GM18517 (cell line): ENCODE measurements at regions not wholly inside any gene's neighbourhood (a gene's known extent, or its start where the extent isn't known, plus 50 kb on each side); places are given as distances from the start of the nearest gene placed in this dataset.

Experiments
- ATAC-seq: cut with Tn5 transposase; IDR thresholded peaks from one replicate; pipeline ENCODE4 v1.9.1; 2021; ENCODE audit warnings: mild to moderate bottlenecking, moderate library complexity; ENCODE audit not compliant: unreplicated experiment

DNA sequence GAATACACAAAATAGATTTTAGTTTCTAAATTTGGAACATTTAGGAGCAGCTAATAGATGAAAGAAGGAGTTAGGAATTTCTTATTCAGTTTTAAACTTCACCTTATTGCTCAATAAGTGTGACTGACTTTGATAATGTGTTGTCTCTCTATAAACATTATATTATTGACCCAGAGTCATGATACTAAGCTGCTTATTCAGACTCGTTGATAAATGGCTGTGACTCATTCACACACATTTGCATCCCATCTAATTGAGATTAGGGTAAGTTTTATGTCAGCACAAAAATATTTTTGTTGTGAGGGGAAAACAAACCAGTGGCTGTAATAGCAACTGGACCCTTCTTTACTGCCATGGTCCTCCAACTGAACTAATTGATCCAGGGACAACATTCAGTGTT lies 137.6 kb downstream of the GOLIM4 start:
- no peak for ATAC-seq

DNA sequence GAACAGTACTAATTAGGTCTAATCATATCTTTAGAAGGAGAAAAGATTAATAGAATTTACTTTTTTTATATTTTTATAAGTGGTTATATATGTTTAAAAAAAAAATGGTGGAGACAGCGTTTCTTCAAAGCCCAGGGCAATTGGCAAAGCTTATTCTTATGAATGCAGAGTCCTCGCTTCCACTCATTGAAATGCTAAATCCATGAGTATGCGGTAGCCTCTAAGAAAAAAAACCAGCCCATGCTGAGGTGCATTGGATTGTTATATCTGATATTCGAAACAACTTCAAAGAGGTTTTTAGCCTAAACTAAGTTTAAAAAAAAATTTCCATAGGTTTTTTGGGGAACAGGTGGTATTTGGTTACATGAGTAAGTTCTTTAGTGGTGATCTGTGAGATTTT lies 142.8 kb downstream of the GOLIM4 start:
- ATAC-seq: no peak

DNA sequence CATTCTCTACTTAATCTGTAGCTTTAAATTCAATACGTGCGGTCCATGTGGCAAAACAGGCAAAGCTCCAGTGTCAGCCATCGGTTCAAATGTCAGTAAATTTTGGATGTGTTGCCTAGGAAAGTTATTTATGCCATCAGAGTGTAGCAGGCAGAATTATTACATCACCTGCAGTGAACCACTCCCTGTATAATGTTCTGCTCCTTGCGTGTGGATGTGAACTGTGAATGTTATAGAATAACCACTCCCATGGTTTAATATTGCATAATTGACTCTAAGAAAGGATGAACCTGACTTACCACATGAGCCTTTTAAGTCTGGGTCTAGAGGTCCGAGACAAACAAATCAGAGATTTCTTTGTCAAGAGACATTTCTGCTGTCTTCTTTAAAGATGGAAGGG lies 145.5 kb downstream of the GOLIM4 start:
- no peak for ATAC-seq

DNA sequence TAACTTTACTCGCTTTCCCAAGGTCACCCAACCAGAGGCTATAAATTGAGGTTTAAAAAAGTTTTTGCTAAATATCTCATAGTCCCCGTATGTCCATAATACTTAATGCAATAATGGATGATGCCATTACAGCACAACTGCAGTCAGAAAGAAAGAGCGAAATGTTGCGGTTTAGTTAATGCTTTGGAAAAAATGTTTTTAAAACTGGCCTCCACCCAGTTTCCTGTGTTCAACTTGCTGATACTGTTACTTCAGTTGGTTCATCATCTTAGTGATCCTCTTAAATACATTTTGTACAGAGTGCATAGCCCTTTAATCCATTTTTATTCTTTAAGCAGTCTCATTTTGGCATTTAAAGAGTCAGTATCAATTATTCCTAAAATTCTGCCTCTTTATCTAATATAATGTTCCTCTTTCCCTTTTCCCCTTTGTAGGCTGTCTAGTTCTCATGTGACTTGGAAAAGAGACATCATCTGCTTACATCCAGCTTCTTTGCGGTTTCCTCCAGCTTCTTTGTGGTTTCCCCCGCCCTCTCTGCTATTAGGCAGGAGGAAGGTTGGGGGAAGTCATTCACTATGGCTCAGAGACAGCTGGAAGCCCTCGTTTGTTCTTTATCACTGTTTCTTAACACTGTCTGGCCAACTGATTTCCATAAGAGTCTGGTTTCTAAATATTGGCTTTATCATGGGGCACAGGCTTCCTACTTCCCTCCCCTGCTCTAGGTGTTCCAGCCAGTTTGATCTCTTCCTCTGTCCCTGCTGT lies 154.3 kb downstream of the GOLIM4 start:
- ATAC-seq: no peak

DNA sequence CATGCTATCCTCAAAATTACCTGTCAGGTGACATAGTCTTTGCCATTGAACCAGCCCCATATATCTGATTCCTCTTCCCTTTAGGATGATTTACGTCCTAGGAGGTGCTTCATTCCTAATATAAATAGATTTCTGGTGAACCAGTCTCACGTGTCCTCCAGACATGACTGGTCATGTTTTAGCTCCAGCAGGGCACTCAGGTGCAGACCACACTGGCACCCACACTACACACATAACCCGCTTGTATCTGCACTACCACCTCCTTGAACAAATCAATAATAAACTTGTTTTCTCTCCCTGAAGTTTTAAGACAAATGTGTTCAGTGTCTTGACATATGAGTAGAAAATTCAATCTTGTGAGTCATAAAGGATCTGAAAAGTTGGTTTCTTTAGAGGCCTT lies 155.5 kb downstream of the GOLIM4 start:
- no peak for ATAC-seq

DNA sequence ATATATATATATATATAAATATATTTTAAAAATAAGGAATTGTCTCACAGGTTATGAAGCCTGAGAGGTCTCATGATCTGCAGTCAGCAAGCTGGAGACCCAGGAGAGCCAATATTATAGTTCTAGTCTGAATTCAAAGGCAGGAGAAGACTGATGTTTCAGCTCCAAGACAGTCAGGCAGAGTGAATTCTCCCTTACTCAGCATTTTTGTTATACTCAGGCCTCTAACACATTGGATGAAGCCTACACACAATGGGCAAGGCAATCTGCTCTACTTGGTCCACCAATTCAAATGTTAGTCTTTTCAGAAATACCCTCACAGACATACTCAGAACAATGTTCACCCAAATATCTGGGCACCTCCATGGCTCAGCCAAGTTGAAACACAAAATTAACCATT lies 157.2 kb downstream of the GOLIM4 start:
- no peak for ATAC-seq

DNA sequence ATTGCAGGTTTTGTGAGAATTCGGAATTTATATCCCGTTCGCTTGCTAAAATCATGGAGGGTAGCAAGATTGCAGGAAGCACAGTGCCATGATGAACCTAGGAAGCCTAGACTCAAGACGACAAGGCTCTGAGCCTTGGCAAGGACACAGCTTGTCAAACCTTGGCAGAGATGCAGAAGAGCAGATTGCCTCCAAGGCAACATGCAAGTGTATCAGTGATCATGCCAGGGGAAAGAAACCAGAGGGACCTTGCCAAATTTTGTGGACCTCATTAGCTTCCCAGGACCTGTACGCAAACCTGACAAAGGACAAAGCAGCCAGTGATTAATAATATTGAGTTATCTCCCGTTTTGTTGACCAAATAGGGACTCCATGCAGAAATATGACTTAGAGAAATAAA lies 159.7 kb downstream of the GOLIM4 start:
- ATAC-seq: no peak

DNA sequence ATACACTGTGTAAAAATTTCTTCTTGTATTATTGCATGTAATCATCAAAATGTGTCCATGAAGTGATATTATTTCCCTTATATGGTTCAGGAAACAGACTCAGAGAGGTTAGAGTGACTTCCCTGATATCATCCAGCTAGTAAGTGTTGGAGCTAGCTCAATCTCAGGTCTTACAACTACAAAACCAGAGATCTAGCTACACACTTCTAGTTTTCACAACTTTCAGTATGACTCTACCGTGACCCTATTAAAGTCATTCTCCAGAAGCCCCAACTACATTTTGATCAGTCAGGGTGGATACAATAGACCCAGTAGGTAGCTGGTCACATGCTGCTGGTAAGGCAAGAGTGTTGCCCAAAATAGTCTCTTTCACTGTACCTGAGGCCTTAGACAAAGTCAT lies 165.3 kb downstream of the GOLIM4 start:
- ATAC-seq: no peak

DNA sequence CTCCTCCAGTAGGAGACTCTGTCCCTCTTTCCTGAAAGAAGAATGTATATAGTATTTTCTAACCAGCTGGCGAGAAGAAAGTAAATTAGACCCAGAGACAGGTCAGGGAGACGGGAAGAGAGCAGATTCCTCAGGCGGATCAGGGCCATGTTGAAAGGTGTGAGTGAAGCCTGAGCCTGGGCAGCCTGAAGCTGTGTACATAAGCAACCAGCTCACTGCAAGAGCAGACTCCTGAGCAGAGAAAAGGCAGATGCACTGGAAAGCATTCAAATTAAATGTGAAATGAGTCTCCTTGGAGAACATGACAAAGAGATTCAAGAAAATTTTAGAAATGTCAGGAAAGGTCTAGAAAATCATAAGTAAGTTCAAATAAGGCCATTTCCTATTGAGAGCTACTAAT lies 165.8 kb downstream of the GOLIM4 start:
- ATAC-seq: no peak

DNA sequence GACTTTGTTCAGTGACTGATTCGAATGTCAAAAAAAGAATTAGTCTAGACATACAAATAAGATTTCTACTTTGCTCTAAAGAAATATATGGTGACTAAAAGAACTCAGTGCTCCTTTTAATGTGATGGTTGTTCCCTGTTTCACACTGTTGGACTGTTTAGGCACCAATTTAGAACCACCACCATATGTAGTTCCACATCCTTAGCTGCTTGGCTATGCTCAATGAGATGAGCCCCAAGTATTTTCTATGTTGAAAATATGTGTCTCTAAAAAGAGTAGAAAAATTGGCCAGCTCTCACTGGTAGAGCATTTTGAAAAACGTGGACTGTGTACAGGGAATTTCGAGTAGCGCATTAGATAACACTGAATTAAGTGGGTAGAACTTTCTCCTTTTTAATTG lies 167.3 kb downstream of the GOLIM4 start:
- ATAC-seq: no peak

DNA sequence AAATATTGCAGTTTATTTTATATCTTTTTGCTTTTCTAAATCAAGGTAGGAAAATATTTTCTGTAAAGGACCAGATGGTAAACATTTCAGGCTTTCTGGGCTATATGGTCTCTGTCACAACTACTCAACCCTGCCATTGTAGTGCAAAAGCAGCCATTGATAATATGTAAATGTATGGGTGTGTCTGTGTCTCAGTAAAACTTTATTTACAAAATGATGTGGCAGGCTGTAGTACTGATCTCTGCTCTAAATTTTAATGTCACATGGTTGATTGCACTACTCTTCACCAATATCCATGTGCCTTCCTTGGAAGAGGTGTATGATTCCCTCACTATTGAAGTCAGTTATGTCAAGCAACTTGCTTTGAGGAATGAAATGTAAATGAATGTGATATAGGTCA lies 175.0 kb downstream of the GOLIM4 start:
- ATAC-seq: no peak

DNA sequence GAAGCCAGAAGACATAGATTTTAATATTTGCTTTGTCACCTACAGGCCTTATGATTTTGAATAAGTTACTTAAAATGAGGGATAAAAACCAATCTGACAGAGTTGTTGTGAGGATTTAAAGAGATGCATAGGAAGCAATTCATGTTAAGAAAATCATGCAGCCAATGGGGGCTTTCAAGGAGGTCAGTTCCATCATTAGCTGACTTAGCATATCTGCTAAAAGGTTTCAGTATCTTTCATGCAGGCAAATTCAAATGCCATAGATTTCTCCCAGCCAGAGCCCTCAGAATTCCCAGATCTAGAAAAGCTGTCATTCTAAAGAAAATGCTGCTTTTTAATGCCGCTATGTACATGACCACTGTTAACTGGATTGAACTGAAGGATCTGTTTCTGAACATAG lies 176.1 kb downstream of the GOLIM4 start:
- no peak for ATAC-seq

DNA sequence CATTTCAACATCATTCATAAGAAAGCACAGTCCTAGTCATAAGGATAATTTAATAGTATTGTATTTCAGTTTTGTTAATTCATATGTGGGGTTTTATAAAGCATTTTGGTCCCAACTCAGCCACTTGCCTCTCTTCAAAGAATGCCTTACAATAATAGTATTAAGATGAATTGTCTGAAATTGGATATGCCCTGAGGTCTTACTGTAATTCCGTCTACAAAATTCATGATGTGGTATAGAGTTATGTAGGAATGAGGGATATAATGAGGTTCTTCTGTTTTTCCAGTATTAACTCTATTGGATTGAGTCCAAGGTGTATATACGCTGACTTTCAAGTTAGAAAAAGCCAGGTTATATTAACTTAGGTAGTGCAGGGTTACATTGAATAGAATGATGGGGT lies 177.0 kb downstream of the GOLIM4 start:
- no peak for ATAC-seq

DNA sequence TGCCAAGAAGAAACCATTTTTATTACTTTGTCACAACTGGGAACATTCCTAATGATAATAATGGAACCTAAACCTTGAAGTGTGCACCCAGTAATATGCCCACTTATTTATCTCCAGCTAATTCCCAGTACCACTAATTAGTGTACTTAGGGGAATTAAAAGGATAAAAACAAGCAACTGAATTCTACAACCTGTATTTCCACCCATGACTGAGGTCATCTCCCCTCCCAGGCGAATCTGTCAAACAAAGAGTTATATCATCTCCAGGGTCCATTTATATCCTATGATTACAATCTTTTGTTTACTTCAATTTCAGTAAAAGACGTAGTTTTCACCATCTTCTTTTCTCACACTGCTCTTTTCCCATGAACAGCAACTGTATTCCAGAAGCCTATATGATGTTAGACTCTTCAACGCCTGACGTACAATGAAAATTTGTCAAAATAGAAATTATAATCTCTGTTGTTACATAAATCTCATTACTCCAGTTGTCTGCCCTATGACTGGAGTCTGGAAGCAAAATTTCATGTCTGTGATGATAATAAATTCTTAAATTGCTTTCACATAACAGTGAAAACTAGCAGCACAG lies 177.6 kb downstream of the GOLIM4 start:
- ATAC-seq: no peak

DNA sequence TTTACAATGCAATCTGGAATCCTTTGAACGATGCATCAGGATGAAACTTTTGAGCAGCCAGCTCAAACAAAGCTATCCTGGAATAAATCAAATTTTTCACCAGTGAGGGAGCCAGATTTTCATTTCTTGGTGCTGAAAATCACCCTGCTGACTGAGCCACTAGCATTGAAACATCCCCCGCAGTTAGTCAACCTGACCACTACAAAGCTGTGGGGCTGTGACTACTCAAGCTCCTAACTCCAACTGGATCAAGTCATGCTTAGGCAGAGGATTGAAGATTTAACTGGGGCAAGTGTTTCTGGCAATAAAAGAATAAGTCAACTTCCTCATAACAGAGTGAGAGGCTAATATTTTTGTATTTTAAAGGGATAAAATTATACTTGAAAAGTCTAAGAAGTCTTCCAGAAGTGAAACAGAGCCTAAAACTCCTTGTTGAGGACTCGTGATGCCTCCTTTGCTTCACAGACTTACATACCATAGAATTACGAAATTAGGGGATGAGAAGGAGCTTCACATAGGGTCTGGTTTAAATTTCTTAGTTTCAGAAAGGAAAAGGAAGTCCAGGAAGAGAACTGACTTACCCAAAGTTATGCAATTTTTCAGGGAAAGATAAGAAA lies 177.8 kb downstream of the SERPINI1 start:
- no peak for ATAC-seq

DNA sequence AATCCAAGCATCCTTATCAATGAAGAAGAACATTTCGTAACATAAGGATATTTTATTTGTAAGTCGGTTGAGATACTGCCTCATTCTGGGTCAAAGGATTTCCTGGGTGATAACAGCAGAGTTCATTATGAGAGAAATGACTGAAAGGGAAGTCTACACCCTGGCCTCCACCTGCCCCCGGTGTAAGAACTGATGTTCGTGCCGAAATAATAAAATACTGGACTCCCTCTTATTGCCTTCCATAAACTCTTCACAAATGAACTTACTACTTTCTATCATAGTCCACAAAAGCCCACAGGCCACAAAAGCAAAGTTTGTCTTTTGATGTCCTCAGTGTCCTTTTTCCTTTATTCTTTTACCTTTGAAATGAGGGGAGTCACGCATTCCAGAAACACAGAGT lies 174.4 kb downstream of the SERPINI1 start:
- ATAC-seq: no peak

DNA sequence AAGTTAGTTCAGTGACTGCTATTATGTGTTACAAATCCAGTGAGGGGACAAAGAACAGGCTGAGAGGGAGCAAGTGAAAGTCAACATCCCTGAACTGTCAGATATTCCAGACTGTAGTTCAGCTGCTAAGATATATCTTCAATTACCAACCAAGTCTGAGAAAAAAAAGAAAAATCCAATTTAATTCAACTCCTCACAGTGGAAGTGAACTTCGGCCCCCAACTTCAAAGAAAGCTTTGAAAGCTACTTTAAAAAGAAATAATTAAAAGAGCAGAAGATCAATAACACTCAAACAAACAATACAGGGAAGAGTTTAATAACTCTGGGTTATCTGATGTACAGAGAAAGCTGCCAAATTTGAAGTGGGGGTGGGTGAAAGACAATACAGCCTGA lies 174.0 kb downstream of the SERPINI1 start:
- ATAC-seq: no peak

DNA sequence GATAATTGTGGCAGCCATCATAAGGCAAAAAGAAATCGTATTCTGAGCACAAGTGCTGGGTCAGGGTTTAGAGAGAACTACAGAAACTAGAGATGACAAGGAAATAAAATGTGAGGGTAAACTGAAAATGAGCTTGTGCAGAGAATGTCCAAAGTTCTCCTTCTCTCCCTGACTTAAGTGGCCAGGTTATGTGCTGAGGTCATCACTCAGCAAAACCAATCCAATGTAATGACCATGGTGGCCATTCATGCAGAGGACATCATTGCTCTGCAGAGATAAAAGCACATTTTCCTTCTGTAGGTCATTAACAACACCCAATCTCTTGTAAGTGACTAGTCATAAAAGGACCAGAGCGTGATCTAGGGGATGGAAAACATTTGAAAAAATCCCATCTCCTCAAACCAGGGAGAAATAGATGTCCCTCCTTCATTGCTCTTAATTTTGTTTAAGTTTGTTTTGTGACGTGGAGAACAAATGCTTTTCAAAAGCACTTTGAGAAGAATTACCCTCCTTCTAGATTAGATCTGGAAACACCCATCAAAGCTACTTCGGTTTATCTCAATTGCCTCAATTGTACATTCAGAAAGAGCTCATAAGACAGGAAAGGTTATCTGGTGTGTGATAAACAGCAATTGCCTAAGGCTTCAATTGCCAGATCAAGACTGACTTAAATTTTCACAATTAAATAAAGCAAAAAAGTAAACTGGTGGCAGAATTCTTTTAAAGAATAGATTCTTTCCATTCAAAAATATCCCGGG lies 173.4 kb downstream of the SERPINI1 start:
- no peak for ATAC-seq

DNA sequence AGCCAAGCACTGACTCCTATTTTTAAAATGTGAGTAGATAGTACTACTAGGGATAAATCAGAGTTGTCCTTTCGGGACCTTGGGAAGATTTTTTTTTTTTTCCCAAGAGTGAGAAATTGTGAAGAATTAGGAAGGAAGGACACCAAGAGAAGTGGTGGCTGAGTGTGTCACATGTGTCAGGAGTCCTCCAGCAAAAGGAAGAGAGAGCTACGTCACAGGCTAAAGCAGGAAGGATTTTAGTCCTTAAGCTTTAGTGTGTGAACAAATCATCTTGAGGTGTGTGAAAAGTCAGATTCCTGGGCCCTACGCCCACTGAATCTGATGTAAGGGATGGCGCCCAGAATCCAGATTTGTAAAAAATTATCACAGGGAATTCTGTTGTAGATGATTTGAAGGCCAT lies 172.7 kb downstream of the SERPINI1 start:
- no peak for ATAC-seq

DNA sequence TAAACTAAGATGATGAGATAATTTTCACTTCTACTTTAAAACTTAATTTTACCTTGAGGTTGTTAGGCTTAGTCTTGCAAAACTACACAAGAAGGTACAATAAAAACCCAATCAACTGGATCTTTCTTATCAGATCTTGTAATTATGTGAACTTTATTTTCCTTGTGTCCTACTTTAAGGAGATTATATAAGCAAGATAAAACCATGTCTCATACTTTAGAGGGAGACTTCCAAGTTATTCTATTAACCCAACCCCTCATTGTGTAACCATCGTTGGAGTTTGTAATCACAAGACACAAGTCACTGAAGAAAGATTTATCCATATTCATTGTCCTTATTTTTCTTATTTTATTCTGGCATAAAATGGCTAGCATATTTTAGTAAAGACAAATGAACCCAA lies 165.6 kb downstream of the SERPINI1 start:
- no peak for ATAC-seq

DNA sequence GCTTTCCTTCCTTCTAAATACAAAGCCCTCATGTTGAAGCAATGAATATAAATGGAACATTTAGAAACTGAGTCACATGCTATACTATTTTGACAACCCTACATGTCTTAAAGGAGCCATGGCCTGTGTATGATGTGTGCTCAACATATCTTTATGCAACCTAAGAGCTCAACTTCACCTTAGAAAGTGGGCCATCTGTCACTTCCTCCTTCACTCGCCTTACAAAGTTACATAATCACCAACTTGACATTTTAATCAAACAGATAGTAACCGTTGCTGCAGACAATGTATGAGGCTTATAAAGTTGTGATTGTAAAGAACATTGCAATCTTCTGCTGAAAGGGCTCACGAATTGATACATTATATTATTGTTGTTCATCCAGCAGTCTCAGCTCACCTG lies 163.6 kb downstream of the SERPINI1 start:
- no peak for ATAC-seq

DNA sequence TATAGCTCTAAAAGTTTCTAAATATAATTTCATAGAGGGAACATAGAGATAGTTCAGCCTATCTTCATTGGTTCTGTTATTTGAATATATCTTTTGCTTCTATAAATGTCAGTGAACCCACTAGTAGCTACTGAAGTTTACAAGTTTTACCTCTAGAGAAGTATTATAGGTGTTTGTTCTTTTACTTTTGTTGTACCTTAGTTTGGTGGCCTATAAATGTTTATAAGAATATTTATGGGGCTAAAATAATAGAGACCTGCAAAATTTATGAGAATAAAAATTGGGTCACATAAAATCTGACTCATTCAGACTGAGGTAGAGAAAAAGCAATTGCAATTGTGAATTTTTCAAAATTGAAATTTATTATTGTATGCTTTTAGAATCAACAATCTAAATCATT lies 162.6 kb downstream of the SERPINI1 start:
- ATAC-seq: no peak
